Natural killer cell (primary cell): ENCODE measurements at regions not wholly inside any gene's neighbourhood (a gene's known extent, or its start where the extent isn't known, plus 50 kb on each side); places are given as distances from the start of the nearest gene placed in this dataset.

Experiments used
- ATAC-seq, 3 donors: fragments of 150-1000 bp in 2 of 3; fragments of 200-7000 bp in 1 of 3; cut with Tn5 transposase; 1 replicate in 1 of 3; 2 replicates in 2 of 3; pipeline ENCODE4 v1.10.0; 2021; ENCODE audit warnings: mild to moderate bottlenecking in 2 of 3, moderate library complexity in 2 of 3
- DNase-seq, 2 donors: peaks; one replicate each; pipeline versions ENCODE4 v3.0.0 to v3.0.0-alpha.2; 2013 to 2021; ENCODE audit warnings: mixed read lengths in 1 of 2
- H3K27ac ChIP-seq: one replicate; pipeline ENCODE4 v1.5.1; 2013; ENCODE audit warnings: mild to moderate bottlenecking, low read length
- H3K27me3 ChIP-seq: one replicate; pipeline ENCODE4 v1.6.1; 2013; ENCODE audit warnings: low read length; ENCODE audit not compliant: control insufficient read depth, insufficient read depth
- H3K36me3 ChIP-seq: one replicate; pipeline ENCODE4 v1.6.1; 2013; ENCODE audit warnings: low read length; ENCODE audit not compliant: control insufficient read depth, insufficient read depth
- H3K4me1 ChIP-seq: one replicate; pipeline ENCODE4 v1.6.1; 2013; ENCODE audit warnings: low read length; ENCODE audit not compliant: control insufficient read depth, insufficient read depth
- H3K4me3 ChIP-seq: one replicate; pipeline ENCODE4 v1.5.1; 2013; ENCODE audit warnings: low read length
- H3K9me3 ChIP-seq: one replicate; pipeline ENCODE4 v1.6.1; 2013; ENCODE audit warnings: low read length; ENCODE audit not compliant: control insufficient read depth, insufficient read depth
- H3K27ac Mint-ChIP-seq, 2 donors: one replicate each; pipeline ENCODE4 v1.8.0; 2022; ENCODE audit warnings: mild to moderate bottlenecking in 2 of 2, mixed read lengths in 2 of 2, moderate library complexity in 1 of 2
- H3K27me3 Mint-ChIP-seq, 2 donors: one replicate each; pipeline ENCODE4 v1.8.0; 2022; ENCODE audit warnings: low read depth in 2 of 2, mixed read lengths in 2 of 2
- H3K36me3 Mint-ChIP-seq: one replicate; pipeline ENCODE4 v1.8.0; 2022; ENCODE audit warnings: mixed read lengths
- H3K4me1 Mint-ChIP-seq, 2 donors: one replicate each; pipeline ENCODE4 v1.8.0; 2022; ENCODE audit warnings: mixed read lengths in 2 of 2
- H3K4me3 Mint-ChIP-seq: one replicate; pipeline ENCODE4 v1.8.0; 2022; ENCODE audit warnings: mild to moderate bottlenecking, moderate library complexity, mixed read lengths
- H3K9me3 Mint-ChIP-seq, 2 donors: one replicate each; pipeline ENCODE4 v1.8.0; 2022; ENCODE audit warnings: mixed read lengths in 2 of 2
- CTCF ChIP-seq: fragments of 200-600 bp; IDR thresholded peaks from one replicate; pipeline ENCODE4 v1.8.0; 2022; ENCODE audit warnings: antibody characterized with exemption
- WGBS: methylation state at CpG from one replicate; pipeline ENCODE4 v1.1.7; 2013; ENCODE audit warnings: missing lambda C conversion rate; ENCODE audit not compliant: insufficient coverage; 5-methylcytosine and 5-hydroxymethylcytosine counted together
- intact Hi-C: fragments of 100-400 bp; cut with micrococcal nuclease; formaldehyde crosslinking; loops from one replicate; pipeline ENCODE4 v1.14.2; 2022

- Histone ChIP-seq H3K9me3 (peaks cover 3% of the 10 kb centered on the region), H3K4me1 (no peaks in the 10 kb centered on the region), H3K4me3 (no peak overlapping the region), H3K27ac (no peak overlapping the region), H3K27me3 (no peaks in the 10 kb centered on the region), H3K36me3 (no peaks in the 10 kb centered on the region)
- Mint-ChIP-seq H3K9me3 (peaks cover 8 to 19% of the 10 kb centered on the region in 2 donors), H3K27me3 (no peaks in the 10 kb centered on the region), H3K27ac (no peak overlapping the region), H3K4me1 (no peaks in the 10 kb centered on the region), H3K36me3 (no peaks in the 10 kb centered on the region), H3K4me3 (no peak overlapping the region)
- 40% methylated on average over 2 of the region's 2 CpGs for WGBS
- DNase-seq: no peak
- TF ChIP-seq CTCF: no peak
- no peak for ATAC-seq
- intact Hi-C loops: no loop called here
Observed at GRCh38 chr4:19993242-19993641, 258.5 kb upstream of the SLIT2 start.

- WGBS: 58% methylated on average over 3 of the region's 4 CpGs
- Mint-ChIP-seq H3K9me3 (peaks cover 11 to 23% of the 10 kb centered on the region in 2 donors), H3K4me1 (no peaks in the 10 kb centered on the region), H3K27me3 (no peaks in the 10 kb centered on the region), H3K27ac (no peak overlapping the region), H3K4me3 (no peak overlapping the region), H3K36me3 (no peaks in the 10 kb centered on the region)
- TF ChIP-seq CTCF: no peak
- Histone ChIP-seq H3K4me3 (no peak overlapping the region), H3K9me3 (peaks cover 3% of the 10 kb centered on the region), H3K27me3 (no peaks in the 10 kb centered on the region), H3K36me3 (no peaks in the 10 kb centered on the region), H3K27ac (no peak overlapping the region), H3K4me1 (no peaks in the 10 kb centered on the region)
- ATAC-seq (no peak), DNase-seq (no peak)
- intact Hi-C loops: no loop called here
Observed at GRCh38 chr4:19992471-19993093, 259.1 kb upstream of the SLIT2 start.

GRCh38 chr4:19987746-19988145, 264.0 kb upstream of the SLIT2 start:
- DNase-seq (no peak), ATAC-seq (no peak)
- H3K4me1 Mint-ChIP-seq: no peaks in the 10 kb centered on the region
- TF ChIP-seq CTCF: no peak
- no peak overlapping the region for H3K27ac Mint-ChIP-seq
- no peak overlapping the region for H3K4me3 Mint-ChIP-seq
- H3K27me3 Mint-ChIP-seq: no peaks in the 10 kb centered on the region
- H3K36me3 Mint-ChIP-seq: no peaks in the 10 kb centered on the region
- no peak overlapping the region for H3K27ac ChIP-seq
- no peak overlapping the region for H3K4me3 ChIP-seq
- H3K4me1 ChIP-seq: no peaks in the 10 kb centered on the region
- H3K27me3 ChIP-seq: no peaks in the 10 kb centered on the region
- intact Hi-C loops: no loop called here
- H3K9me3 Mint-ChIP-seq: peaks cover 13 to 23% of the 10 kb centered on the region in 2 donors
- no peaks in the 10 kb centered on the region for H3K36me3 ChIP-seq
- peaks cover 3% of the 10 kb centered on the region for H3K9me3 ChIP-seq

GRCh38 chr4:19983072-19983471, 268.6 kb upstream of the SLIT2 start:
- TF ChIP-seq CTCF: no peak
- no peak for DNase-seq
- whole genome bisulfite sequencing: 40% methylated on average over 1 of the region's 3 CpGs
- no peaks in the 10 kb centered on the region for H3K36me3 Mint-ChIP-seq
- H3K4me1 ChIP-seq: no peaks in the 10 kb centered on the region
- H3K4me1 Mint-ChIP-seq: no peaks in the 10 kb centered on the region
- no peaks in the 10 kb centered on the region for H3K27me3 Mint-ChIP-seq
- no peak overlapping the region for H3K27ac Mint-ChIP-seq
- H3K4me3 ChIP-seq: no peak overlapping the region
- intact Hi-C loops: no loop called here
- H3K27me3 ChIP-seq: no peaks in the 10 kb centered on the region
- no peak for ATAC-seq
- H3K36me3 ChIP-seq: no peaks in the 10 kb centered on the region
- no peak overlapping the region for H3K27ac ChIP-seq
- H3K4me3 Mint-ChIP-seq: no peak overlapping the region
- peaks cover 10 to 11% of the 10 kb centered on the region in 2 donors for H3K9me3 Mint-ChIP-seq
- H3K9me3 ChIP-seq: peaks cover 5% of the 10 kb centered on the region
